Colonic mucosa (tissue), 4 donors: ENCODE measurements at regions not wholly inside any gene's neighbourhood (a gene's known extent, or its start where the extent isn't known, plus 50 kb on each side); places are given as distances from the start of the nearest gene placed in this dataset.
"Not testable (repeated sequence)": the region's sequence is repeated elsewhere in the genome, so short reads cannot be mapped to it uniquely, and the experiment has no call there.

ENCODE experiments used
- DNase-seq: peaks from one replicate; pipeline ENCODE4 v3.0.0-alpha.2; 2020
- H3K27ac ChIP-seq: fragments of 200-600 bp; one replicate; pipeline ENCODE4 v1.8.0; 2021
- H3K27me3 ChIP-seq: fragments of 200-600 bp; one replicate; pipeline ENCODE4 v1.8.0; 2021
- H3K36me3 ChIP-seq: fragments of 200-600 bp; one replicate; pipeline ENCODE4 v1.8.0; 2021
- H3K4me1 ChIP-seq: fragments of 200-600 bp; one replicate; pipeline ENCODE4 v1.8.0; 2021; ENCODE audit warnings: mild to moderate bottlenecking
- H3K4me3 ChIP-seq: fragments of 200-600 bp; one replicate; pipeline ENCODE4 v1.8.0; 2021
- H3K9ac ChIP-seq, 2 donors: one replicate each; pipeline ENCODE4 v1.7.0; 2013; ENCODE audit warnings: control low read depth in 2 of 2, low read depth in 2 of 2, low read length in 2 of 2
- H3K9me3 ChIP-seq: fragments of 200-600 bp; one replicate; pipeline ENCODE4 v1.8.0; 2021
- intact Hi-C: fragments of 100-400 bp; cut with DNase I; formaldehyde crosslinking; loops from one replicate; pipeline ENCODE4 v1.14.1; 2022
- TF ChIP-seq, protein P1 (sequence below): fragments of 200-600 bp; IDR thresholded peaks from one replicate; pipeline ENCODE4 v1.8.0; 2022; ENCODE audit warnings: antibody characterized with exemption, mild to moderate bottlenecking
- donor health status: healthy.
- donor health status: DM: no; HTN: no; CAD: no.
- donor health status: DM: no; HTN: no; CAD: no.

DNA sequence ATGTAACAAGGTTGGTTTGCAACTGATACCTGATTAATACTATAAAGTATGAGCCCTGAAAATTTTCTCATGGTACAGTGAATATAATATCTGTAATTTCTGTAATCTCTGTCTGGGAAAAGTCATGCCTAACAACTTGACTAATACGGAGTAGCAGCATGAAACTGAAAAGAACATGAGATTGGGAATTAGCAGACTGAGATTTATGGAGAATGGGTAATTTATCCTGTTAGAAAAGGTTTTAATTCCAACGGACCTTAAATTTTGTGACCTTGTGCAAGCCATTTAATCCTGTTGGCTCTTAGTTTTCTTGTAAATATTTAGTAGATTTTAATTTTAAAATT, 90.2 kb upstream of the CMC1 start:
- Histone ChIP-seq H3K4me3 (no peak overlapping the region), H3K4me1 (no peaks in the 10 kb centered on the region), H3K27ac (no peak overlapping the region), H3K9me3 (no peaks in the 10 kb centered on the region), H3K36me3 (no peaks in the 10 kb centered on the region), H3K27me3 (no peaks in the 10 kb centered on the region), H3K9ac (no peak overlapping the region)
- DNase-seq, result no peak
- intact Hi-C loops, result no loop called here
- TF ChIP-seq, protein P1, sequence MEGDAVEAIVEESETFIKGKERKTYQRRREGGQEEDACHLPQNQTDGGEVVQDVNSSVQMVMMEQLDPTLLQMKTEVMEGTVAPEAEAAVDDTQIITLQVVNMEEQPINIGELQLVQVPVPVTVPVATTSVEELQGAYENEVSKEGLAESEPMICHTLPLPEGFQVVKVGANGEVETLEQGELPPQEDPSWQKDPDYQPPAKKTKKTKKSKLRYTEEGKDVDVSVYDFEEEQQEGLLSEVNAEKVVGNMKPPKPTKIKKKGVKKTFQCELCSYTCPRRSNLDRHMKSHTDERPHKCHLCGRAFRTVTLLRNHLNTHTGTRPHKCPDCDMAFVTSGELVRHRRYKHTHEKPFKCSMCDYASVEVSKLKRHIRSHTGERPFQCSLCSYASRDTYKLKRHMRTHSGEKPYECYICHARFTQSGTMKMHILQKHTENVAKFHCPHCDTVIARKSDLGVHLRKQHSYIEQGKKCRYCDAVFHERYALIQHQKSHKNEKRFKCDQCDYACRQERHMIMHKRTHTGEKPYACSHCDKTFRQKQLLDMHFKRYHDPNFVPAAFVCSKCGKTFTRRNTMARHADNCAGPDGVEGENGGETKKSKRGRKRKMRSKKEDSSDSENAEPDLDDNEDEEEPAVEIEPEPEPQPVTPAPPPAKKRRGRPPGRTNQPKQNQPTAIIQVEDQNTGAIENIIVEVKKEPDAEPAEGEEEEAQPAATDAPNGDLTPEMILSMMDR, result no peak

DNA sequence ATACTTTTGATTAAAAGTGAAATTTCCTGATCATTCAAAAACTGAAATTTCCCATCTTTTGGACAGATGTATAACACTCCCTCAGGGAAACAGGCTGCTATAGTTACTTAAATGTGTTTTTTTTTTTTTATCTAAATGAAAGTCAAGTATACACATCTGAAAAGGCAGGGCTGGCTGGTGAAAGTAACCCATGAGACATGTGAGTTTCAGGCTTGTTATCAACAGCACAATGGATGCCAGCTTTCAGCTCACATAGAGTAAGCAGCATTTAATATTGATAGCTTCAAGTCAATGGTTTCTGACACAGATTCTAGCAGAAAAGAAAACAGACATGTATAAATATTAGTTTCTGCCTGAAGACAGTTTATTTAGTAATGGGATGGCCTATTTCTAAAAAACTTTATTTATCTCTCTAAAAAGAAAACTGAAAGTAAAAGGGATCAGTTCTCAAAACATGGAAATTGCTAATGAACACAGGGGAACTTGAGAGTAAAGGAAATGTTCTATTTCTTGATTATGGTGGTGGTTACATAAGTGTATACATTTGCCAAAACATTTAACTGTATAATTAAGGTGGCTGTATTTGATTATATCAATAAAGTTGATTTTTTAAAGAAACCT, 89.7 kb upstream of the CMC1 start:
- Histone ChIP-seq H3K36me3 (no peaks in the 10 kb centered on the region), H3K9ac (no peak overlapping the region), H3K4me1 (no peaks in the 10 kb centered on the region), H3K27ac (no peak overlapping the region), H3K4me3 (no peak overlapping the region), H3K9me3 (no peaks in the 10 kb centered on the region), H3K27me3 (no peaks in the 10 kb centered on the region)
- DNase-seq, result no peak
- TF ChIP-seq, protein P1, result no peak
- intact Hi-C loops, result no loop called here

DNA sequence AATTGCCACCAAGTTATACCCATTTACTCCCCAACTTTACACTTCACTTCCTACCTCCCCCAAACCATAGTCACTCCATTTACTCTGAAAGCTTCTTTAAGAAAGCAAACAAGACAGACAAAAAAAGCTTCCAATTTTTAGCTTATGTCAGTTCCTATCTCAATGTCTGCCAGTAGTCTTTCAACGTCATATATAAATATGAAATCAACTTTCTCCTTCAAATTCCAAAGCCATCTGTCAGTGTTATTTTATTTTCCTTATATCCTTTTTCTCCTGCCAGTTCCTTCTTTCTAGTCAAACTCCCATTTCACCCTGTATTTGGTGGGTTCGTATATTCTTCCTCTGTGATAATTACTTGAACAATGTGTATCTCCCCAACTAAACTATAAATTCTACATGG, 85.8 kb upstream of the CMC1 start:
- Histone ChIP-seq H3K4me1 (no peaks in the 10 kb centered on the region), H3K27ac (no peak overlapping the region), H3K9me3 (no peaks in the 10 kb centered on the region), H3K4me3 (no peak overlapping the region), H3K9ac (no peak overlapping the region), H3K36me3 (no peaks in the 10 kb centered on the region), H3K27me3 (no peaks in the 10 kb centered on the region)
- no peak for DNase-seq
- TF ChIP-seq, protein P1, result no peak
- intact Hi-C loops, result no loop called here

DNA sequence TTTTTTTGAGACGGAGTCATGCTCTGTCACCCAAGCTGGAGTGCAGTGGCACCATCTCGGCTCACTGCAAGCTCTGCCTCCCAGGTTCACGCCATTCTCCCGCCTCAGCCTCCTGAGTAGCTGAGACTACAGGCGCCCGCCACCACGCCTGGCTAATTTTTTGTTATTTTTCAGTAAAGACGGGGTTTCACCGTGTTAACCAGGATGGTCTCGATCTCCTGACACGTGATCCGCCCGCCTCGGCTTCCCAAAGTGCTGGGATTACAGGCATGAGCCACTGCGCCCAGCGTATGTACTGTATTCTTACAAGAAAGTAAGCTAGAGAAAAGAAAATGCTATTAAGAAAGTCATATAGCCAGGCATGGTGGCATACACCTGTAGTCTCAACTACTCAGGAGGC, 84.8 kb upstream of the CMC1 start:
- intact Hi-C loops, result not testable (repeated sequence)

DNA sequence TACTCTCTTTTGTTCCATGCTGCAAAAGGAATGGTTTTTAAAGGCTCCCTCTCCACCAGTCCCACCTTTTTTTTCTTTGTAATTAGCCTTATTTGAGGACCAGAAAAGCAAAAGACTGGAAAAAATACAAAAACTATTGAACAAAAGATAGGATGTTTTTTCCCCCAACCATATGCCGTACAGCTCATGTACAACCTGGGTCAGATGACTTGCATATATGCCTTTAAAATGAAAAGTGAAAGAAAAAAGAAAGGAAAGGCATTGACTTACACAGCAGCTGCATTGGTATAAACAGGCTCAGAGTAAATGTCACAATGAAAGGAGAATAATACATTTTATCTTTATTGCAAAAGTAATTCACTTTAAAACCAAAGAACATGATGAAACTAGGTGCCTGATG, 69.5 kb upstream of the CMC1 start:
- H3K4me1 ChIP-seq, result no peaks in the 10 kb centered on the region
- H3K9ac ChIP-seq, result no peak overlapping the region
- H3K4me3 ChIP-seq, result no peak overlapping the region
- H3K36me3 ChIP-seq, result no peaks in the 10 kb centered on the region
- H3K9me3 ChIP-seq, result no peaks in the 10 kb centered on the region
- H3K27me3 ChIP-seq, result no peaks in the 10 kb centered on the region
- no peak overlapping the region for H3K27ac ChIP-seq
- TF ChIP-seq, protein P1, result no peak
- DNase-seq, result no peak
- intact Hi-C loops, result no loop called here

More for the DNA sequence above, 84.8 kb upstream of the CMC1 start:
- H3K9ac ChIP-seq, H3K36me3 ChIP-seq, H3K9me3 ChIP-seq, H3K27me3 ChIP-seq, H3K4me3 ChIP-seq, H3K27ac ChIP-seq, H3K4me1 ChIP-seq, DNase-seq: not testable (repeated sequence)

DNA sequence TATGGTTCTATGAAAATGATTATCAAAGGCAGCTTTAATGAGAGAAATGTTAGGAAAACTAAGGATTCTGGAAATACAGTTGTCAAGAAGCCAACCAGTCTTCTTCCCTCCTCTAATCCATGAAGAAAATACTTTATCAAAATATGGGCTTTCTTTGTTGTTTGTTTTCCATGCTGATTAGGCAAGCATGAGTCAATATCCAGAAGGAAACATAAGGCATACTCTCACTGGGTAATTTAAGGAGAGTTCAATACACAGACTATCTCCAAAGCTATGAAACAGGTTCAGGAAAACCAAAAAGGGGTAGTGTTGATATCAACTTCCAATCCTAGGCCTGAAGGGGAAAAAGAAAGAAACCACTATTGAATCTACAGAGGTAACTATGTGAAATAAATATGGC, 68.7 kb upstream of the CMC1 start:
- DNase-seq, result no peak
- TF ChIP-seq, protein P1, result no peak
- Histone ChIP-seq H3K9ac (no peak overlapping the region), H3K4me3 (no peak overlapping the region), H3K27ac (no peak overlapping the region), H3K36me3 (no peaks in the 10 kb centered on the region), H3K9me3 (no peaks in the 10 kb centered on the region), H3K27me3 (no peaks in the 10 kb centered on the region), H3K4me1 (no peaks in the 10 kb centered on the region)
- intact Hi-C loops, result no loop called here
